ENCODE measurements at regions not wholly inside any gene's neighbourhood (a gene's known extent, or its start where the extent isn't known, plus 50 kb on each side); places are given as distances from the start of the nearest gene placed in this dataset.

DNA sequence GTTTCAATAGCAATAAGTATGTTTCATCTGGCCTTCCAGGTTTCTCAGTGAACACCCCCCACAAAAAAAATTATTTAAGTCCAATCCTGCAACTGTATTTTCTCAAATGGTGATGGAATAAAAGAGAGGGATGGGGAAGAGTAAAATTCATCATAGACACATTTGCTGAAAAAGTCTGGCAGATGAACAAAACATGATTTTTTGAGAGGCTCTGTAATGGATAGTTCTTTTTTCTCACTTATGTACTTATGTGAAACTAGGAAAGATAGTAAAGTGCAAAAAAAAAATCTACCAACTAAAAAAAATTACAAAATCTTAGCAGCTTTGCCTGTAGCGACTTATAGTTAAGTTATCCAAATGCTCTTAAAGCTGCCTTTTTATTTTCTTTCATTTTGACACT is 412.4 kb downstream of the FOXG1 start:
- TF ChIP-seq, protein P1, sequence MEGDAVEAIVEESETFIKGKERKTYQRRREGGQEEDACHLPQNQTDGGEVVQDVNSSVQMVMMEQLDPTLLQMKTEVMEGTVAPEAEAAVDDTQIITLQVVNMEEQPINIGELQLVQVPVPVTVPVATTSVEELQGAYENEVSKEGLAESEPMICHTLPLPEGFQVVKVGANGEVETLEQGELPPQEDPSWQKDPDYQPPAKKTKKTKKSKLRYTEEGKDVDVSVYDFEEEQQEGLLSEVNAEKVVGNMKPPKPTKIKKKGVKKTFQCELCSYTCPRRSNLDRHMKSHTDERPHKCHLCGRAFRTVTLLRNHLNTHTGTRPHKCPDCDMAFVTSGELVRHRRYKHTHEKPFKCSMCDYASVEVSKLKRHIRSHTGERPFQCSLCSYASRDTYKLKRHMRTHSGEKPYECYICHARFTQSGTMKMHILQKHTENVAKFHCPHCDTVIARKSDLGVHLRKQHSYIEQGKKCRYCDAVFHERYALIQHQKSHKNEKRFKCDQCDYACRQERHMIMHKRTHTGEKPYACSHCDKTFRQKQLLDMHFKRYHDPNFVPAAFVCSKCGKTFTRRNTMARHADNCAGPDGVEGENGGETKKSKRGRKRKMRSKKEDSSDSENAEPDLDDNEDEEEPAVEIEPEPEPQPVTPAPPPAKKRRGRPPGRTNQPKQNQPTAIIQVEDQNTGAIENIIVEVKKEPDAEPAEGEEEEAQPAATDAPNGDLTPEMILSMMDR (IDR thresholded peaks at IDR 0.05; ENCODE audit: control extremely low read depth, extremely low read depth, low read depth, missing control alignments), result no peak
- no peak for DNase-seq (ENCODE audit: extremely low spot score)
- ChIA-PET POLR2A (no interaction called here), CTCF (no interaction called here)

DNA sequence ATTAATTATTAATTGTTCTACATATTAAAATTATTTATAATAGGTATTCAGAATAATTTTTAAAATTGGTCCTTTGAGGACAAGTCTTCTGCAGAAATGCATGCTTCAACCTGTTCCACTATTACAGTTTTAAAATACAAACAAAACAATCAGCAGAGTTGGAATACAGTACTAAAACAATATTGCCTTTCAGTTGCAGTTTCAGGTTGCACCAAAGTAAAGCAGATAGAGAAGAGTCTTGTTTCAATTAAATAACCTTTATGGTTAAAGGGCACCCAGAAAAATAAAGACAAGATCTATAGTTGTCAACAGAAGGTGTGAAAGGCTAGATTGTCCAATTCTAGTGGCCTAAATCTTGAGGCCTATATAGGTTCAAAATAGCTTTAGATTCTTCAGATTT is 424.5 kb downstream of the FOXG1 start:
- ChIA-PET POLR2A (no interaction called here), CTCF (no interaction called here)
- TF ChIP-seq, protein P1 (IDR thresholded peaks at IDR 0.05; ENCODE audit: control extremely low read depth, extremely low read depth, low read depth, missing control alignments), result no peak
- DNase-seq (ENCODE audit: extremely low spot score), result no peak

DNA sequence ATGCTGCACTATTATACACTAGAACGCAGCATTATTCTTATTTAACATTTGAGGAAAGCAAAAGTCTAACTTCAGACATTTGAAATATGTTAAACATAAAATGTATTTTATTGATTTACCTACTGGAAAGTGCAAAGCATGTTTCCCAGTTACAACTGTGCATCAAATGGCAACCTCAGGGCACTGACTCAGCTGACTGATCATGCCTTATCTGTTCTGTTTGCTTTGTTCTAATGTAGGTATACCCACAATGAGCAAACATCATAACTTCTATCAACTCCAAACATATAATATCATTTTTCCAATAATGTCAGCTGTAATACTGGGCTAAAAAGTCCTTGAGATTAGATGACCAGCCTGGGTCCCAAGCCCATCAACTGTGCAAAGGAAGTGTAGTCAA is 431.0 kb downstream of the FOXG1 start:
- CTCF ChIA-PET, result interaction anchor here (0.9 kb wide), 1 partner anchor 32 kb away, joined by 3 read pairs; no protein-coding TSS in a partner anchor
- DNase-seq (ENCODE audit: extremely low spot score), result no peak
- POLR2A ChIA-PET, result no interaction called here
- TF ChIP-seq, protein P1 (IDR thresholded peaks at IDR 0.05; ENCODE audit: control extremely low read depth, extremely low read depth, low read depth, missing control alignments), result no peak

DNA sequence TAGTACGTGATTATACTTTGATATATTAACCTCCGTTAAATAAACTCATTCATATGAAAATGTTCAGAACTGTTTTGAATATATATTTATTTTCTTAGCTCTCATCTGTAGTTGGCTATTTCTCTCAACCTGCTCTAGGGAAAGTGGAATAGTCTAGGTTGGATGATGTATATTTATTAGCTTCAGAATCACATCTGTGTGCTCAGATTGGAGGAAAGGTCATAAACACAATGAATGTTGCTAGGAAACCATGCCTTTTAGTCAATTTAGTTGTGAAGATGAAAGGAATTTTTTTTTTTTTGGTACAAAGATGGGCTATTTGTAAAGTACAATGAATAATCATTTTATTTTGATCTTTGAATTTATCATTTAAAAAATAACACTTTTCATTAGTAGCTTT is 439.1 kb downstream of the FOXG1 start:
- TF ChIP-seq, protein P1 (IDR thresholded peaks at IDR 0.05; ENCODE audit: control extremely low read depth, extremely low read depth, low read depth, missing control alignments), result no peak
- DNase-seq (ENCODE audit: extremely low spot score), result no peak
- CTCF ChIA-PET, result interaction anchor here (0.9 kb wide), 1 partner anchor 19 kb away, joined by 3 read pairs; no protein-coding TSS in a partner anchor
- POLR2A ChIA-PET, result no interaction called here

- POLR2A ChIA-PET, result no interaction called here
- CTCF ChIA-PET, result no interaction called here
- DNase-seq (ENCODE audit: extremely low spot score), result no peak
- TF ChIP-seq, protein P1 (IDR thresholded peaks at IDR 0.05; ENCODE audit: control extremely low read depth, extremely low read depth, low read depth, missing control alignments), result no peak
These were observed 449.3 kb downstream of the FOXG1 start for GRCh38 chr14:29215853-29216252.

DNA sequence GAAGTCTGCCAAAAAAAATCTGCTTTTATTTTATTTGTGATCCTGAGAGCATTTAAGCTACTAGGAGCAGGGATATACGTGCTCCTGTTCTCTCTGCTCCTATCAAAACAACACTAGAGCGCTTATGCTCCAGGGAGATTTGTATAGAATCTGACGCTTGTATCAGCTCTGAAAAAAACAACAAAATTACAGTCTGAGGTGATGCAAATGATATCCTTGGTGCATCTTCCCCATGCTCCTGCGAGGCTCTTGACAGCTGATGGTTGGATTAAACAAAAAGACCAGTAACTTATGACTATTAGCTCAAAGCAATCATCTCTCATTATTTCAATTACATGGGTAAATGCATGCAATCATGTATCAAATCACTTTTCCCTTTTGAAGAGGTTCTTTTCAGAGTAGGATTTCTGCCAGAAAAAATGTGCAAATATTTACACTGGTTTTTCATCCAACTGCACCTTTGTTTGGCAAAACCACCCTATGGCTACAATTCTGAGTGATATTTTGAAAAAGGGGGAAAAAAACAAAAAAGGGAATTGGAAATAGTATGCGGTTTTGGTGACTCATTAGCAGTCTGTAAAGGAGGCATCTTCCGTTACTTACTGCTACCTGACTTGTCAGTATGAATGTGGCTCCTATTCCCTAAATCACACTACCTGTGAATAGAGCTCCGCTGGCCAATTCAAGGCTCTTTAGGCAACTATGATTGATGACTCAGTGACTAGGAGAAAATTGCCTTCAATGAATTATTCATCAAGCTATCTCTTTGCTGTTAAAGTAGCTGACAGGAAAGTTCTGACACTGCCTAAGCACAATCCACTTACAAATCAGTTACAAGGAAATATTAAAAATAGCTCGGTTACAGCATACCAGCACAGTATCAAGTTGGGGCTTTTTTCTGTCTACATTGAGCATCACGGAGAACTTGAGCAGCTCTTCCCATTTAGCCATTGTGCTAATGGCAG is 450.0 kb downstream of the FOXG1 start:
- TF ChIP-seq, protein P1 (IDR thresholded peaks at IDR 0.05; ENCODE audit: control extremely low read depth, extremely low read depth, low read depth, missing control alignments), result no peak
- POLR2A ChIA-PET, result no interaction called here
- CTCF ChIA-PET, result no interaction called here
- no peak for DNase-seq (ENCODE audit: extremely low spot score)

All from GM10248 (cell line).